Mesendoderm (in vitro differentiated cells): ENCODE measurements at regions not wholly inside any gene's neighbourhood (a gene's known extent, or its start where the extent isn't known, plus 50 kb on each side); places are given as distances from the start of the nearest gene placed in this dataset.

ENCODE experiments used
- DNase-seq: peaks from one replicate; pipeline ENCODE4 v3.0.0; 2013
- H2AK5ac ChIP-seq: 2 replicates; pipeline ENCODE4 v1.6.1; 2013; ENCODE audit warnings: low read length, inconsistent platforms
- H2BK120ac ChIP-seq: 2 replicates; pipeline ENCODE4 v1.6.1; 2013; ENCODE audit warnings: low read depth, mild to moderate bottlenecking, low read length, moderate library complexity, mixed read lengths
- H2BK15ac ChIP-seq: replicated peaks from 2 replicates; pipeline ENCODE4 v1.6.1; 2013; ENCODE audit warnings: low read depth, mild to moderate bottlenecking, moderate library complexity
- H2BK5ac ChIP-seq: 2 replicates; pipeline ENCODE4 v1.6.1; 2013; ENCODE audit warnings: low read length, inconsistent platforms
- H3K18ac ChIP-seq: 2 replicates; pipeline ENCODE4 v1.6.1; 2013; ENCODE audit warnings: mild to moderate bottlenecking, low read length, mixed read lengths
- H3K23ac ChIP-seq: one replicate; pipeline ENCODE4 v1.6.1; 2013; ENCODE audit warnings: low read length
- H3K27ac ChIP-seq: 2 replicates; pipeline ENCODE4 v1.5.1; 2013; ENCODE audit warnings: low read depth, mild to moderate bottlenecking, inconsistent platforms, low read length, moderate library complexity
- H3K27me3 ChIP-seq: 2 replicates; pipeline ENCODE4 v1.6.1; 2013; ENCODE audit warnings: low read length, control low read depth, mild to moderate bottlenecking, inconsistent platforms; ENCODE audit not compliant: insufficient read depth, poor library complexity
- H3K36me3 ChIP-seq: 2 replicates; pipeline ENCODE4 v1.6.1; 2013; ENCODE audit warnings: low read length, inconsistent platforms; ENCODE audit not compliant: control insufficient read depth, insufficient read depth
- H3K4ac ChIP-seq: one replicate; pipeline ENCODE4 v1.6.1; 2013; ENCODE audit warnings: low read depth, mild to moderate bottlenecking, low read length, moderate library complexity
- H3K4me1 ChIP-seq: 2 replicates; pipeline ENCODE4 v1.6.1; 2013; ENCODE audit warnings: low read depth, low read length, inconsistent platforms; ENCODE audit not compliant: control insufficient read depth
- H3K4me2 ChIP-seq: 2 replicates; pipeline ENCODE4 v1.6.1; 2013; ENCODE audit warnings: low read length
- H3K4me3 ChIP-seq: 2 replicates; pipeline ENCODE4 v1.5.1; 2013; ENCODE audit warnings: mild to moderate bottlenecking, low read length
- H3K56ac ChIP-seq: one replicate; pipeline ENCODE4 v1.6.1; 2013; ENCODE audit warnings: low read length
- H3K79me1 ChIP-seq: 2 replicates; pipeline ENCODE4 v1.6.1; 2013; ENCODE audit warnings: low read length, inconsistent platforms
- H3K79me2 ChIP-seq: 2 replicates; pipeline ENCODE4 v1.6.1; 2013; ENCODE audit warnings: mild to moderate bottlenecking, low read length; ENCODE audit not compliant: control insufficient read depth, insufficient read depth
- H3K9ac ChIP-seq: 2 replicates; pipeline ENCODE4 v1.6.1; 2013; ENCODE audit warnings: low read length, inconsistent platforms
- H4K5ac ChIP-seq: one replicate; pipeline ENCODE4 v1.6.1; 2013; ENCODE audit warnings: low read length
- H4K8ac ChIP-seq: one replicate; pipeline ENCODE4 v1.6.1; 2013; ENCODE audit warnings: low read depth, mild to moderate bottlenecking, control low read depth, low read length, moderate library complexity
- WGBS: extraction: QIAGEN DNeasy Blood & Tissue Kit; methylation state at CpG from one replicate; pipeline ENCODE4 v1.1.7; 2013; ENCODE audit warnings: low lambda C conversion rate, missing lambda C conversion rate; ENCODE audit not compliant: insufficient coverage; ENCODE audit errors: extremely low coverage; 5-methylcytosine and 5-hydroxymethylcytosine counted together

GRCh38 chr12:107329569-107330324 lies 236.4 kb upstream of the CRY1 start:
- no peak overlapping the region for H3K56ac ChIP-seq
- no peak overlapping the region for H3K23ac ChIP-seq
- no peak overlapping the region for H2BK5ac ChIP-seq
- H3K18ac ChIP-seq: no peak overlapping the region
- H3K27me3 ChIP-seq: no peaks in the 10 kb centered on the region
- no peak overlapping the region for H3K4ac ChIP-seq
- H3K79me1 ChIP-seq: no peaks in the 10 kb centered on the region
- no peak overlapping the region for H2BK120ac ChIP-seq
- no peak overlapping the region for H3K4me3 ChIP-seq
- H3K4me2 ChIP-seq: no peak overlapping the region
- no peak overlapping the region for H4K8ac ChIP-seq
- no peak overlapping the region for H2BK15ac ChIP-seq
- no peak for DNase-seq
- no peak overlapping the region for H3K9ac ChIP-seq
- no peak overlapping the region for H3K27ac ChIP-seq
- H3K79me2 ChIP-seq: no peaks in the 10 kb centered on the region
- H3K36me3 ChIP-seq: no peaks in the 10 kb centered on the region
- no CpG with 5 or more reads among the region's 1 CpG for WGBS
- H2AK5ac ChIP-seq: no peak overlapping the region
- no peaks in the 10 kb centered on the region for H3K4me1 ChIP-seq
- no peak overlapping the region for H4K5ac ChIP-seq

GRCh38 chr12:107330831-107331431 lies 237.6 kb upstream of the CRY1 start:
- H3K4ac ChIP-seq: no peak overlapping the region
- no peaks in the 10 kb centered on the region for H3K79me2 ChIP-seq
- no peak overlapping the region for H2BK120ac ChIP-seq
- H3K23ac ChIP-seq: no peak overlapping the region
- no peak overlapping the region for H3K4me2 ChIP-seq
- no peak overlapping the region for H3K18ac ChIP-seq
- DNase-seq: peak; percentile 20
- H3K4me1 ChIP-seq: no peaks in the 10 kb centered on the region
- WGBS: no CpG with 5 or more reads among the region's 8 CpGs
- no peak overlapping the region for H3K27ac ChIP-seq
- no peaks in the 10 kb centered on the region for H3K79me1 ChIP-seq
- no peak overlapping the region for H2BK15ac ChIP-seq
- H3K36me3 ChIP-seq: no peaks in the 10 kb centered on the region
- no peaks in the 10 kb centered on the region for H3K27me3 ChIP-seq
- no peak overlapping the region for H3K9ac ChIP-seq
- no peak overlapping the region for H3K4me3 ChIP-seq
- H2BK5ac ChIP-seq: no peak overlapping the region
- H4K5ac ChIP-seq: no peak overlapping the region
- no peak overlapping the region for H3K56ac ChIP-seq
- H2AK5ac ChIP-seq: no peak overlapping the region
- H4K8ac ChIP-seq: no peak overlapping the region

GRCh38 chr12:107331471-107331870 lies 238.1 kb upstream of the CRY1 start:
- Histone ChIP-seq H3K79me2 (no peaks in the 10 kb centered on the region), H3K27ac (no peak overlapping the region), H2BK120ac (no peak overlapping the region), H3K18ac (no peak overlapping the region), H4K5ac (no peak overlapping the region), H2BK5ac (no peak overlapping the region), H3K23ac (no peak overlapping the region), H3K36me3 (no peaks in the 10 kb centered on the region), H4K8ac (no peak overlapping the region), H2BK15ac (no peak overlapping the region), H3K4me1 (no peaks in the 10 kb centered on the region), H3K79me1 (no peaks in the 10 kb centered on the region), H3K4me2 (no peak overlapping the region), H2AK5ac (no peak overlapping the region), H3K4ac (no peak overlapping the region), H3K27me3 (no peaks in the 10 kb centered on the region), H3K56ac (no peak overlapping the region), H3K9ac (no peak overlapping the region), H3K4me3 (no peak overlapping the region)
- no peak for DNase-seq
- no CpG with 5 or more reads among the region's 9 CpGs for WGBS

- H3K36me3 ChIP-seq: no peaks in the 10 kb centered on the region
- no peak overlapping the region for H2BK5ac ChIP-seq
- DNase-seq: no peak
- no peak overlapping the region for H2AK5ac ChIP-seq
- H3K18ac ChIP-seq: no peak overlapping the region
- no peak overlapping the region for H2BK15ac ChIP-seq
- WGBS: no CpG with 5 or more reads among the region's 11 CpGs
- no peaks in the 10 kb centered on the region for H3K79me1 ChIP-seq
- H3K27ac ChIP-seq: no peak overlapping the region
- H3K23ac ChIP-seq: no peak overlapping the region
- H3K9ac ChIP-seq: no peak overlapping the region
- H3K4me1 ChIP-seq: no peaks in the 10 kb centered on the region
- H4K8ac ChIP-seq: no peak overlapping the region
- no peak overlapping the region for H3K4me2 ChIP-seq
- H4K5ac ChIP-seq: no peak overlapping the region
- H3K56ac ChIP-seq: no peak overlapping the region
- no peaks in the 10 kb centered on the region for H3K27me3 ChIP-seq
- H3K79me2 ChIP-seq: no peaks in the 10 kb centered on the region
- H2BK120ac ChIP-seq: no peak overlapping the region
- H3K4ac ChIP-seq: no peak overlapping the region
- no peak overlapping the region for H3K4me3 ChIP-seq
Observed at GRCh38 chr12:107331912-107332311, 238.6 kb upstream of the CRY1 start.

GRCh38 chr12:107332743-107333142 lies 239.4 kb upstream of the CRY1 start:
- no CpG with 5 or more reads among the region's 4 CpGs for WGBS
- no peak overlapping the region for H2BK5ac ChIP-seq
- H3K27me3 ChIP-seq: no peaks in the 10 kb centered on the region
- H2BK15ac ChIP-seq: no peak overlapping the region
- no peak overlapping the region for H3K4me3 ChIP-seq
- no peak overlapping the region for H3K4me2 ChIP-seq
- no peaks in the 10 kb centered on the region for H3K36me3 ChIP-seq
- DNase-seq: no peak
- H3K18ac ChIP-seq: no peak overlapping the region
- H4K8ac ChIP-seq: no peak overlapping the region
- no peaks in the 10 kb centered on the region for H3K79me1 ChIP-seq
- no peak overlapping the region for H3K56ac ChIP-seq
- no peaks in the 10 kb centered on the region for H3K79me2 ChIP-seq
- no peak overlapping the region for H3K23ac ChIP-seq
- H3K27ac ChIP-seq: no peak overlapping the region
- H3K4me1 ChIP-seq: no peaks in the 10 kb centered on the region
- H2AK5ac ChIP-seq: no peak overlapping the region
- no peak overlapping the region for H4K5ac ChIP-seq
- H2BK120ac ChIP-seq: no peak overlapping the region
- H3K4ac ChIP-seq: no peak overlapping the region
- no peak overlapping the region for H3K9ac ChIP-seq
